HTR-8/SVneo (cell line): ENCODE measurements at regions not wholly inside any gene's neighbourhood (a gene's known extent, or its start where the extent isn't known, plus 50 kb on each side); places are given as distances from the start of the nearest gene placed in this dataset.

Experiments used
- DNase-seq: peaks from one replicate; pipeline ENCODE4 v3.0.0; 2011; ENCODE audit warnings: low spot score, mixed read lengths; ENCODE audit not compliant: insufficient read length
- FAIRE-seq: peaks from 2 replicates; lab custom pipeline; 2011; peaks lifted over from hg19 to GRCh38; lab: Jason Lieb, UNC

GRCh38 chr9:99427260-99427659 is 205.2 kb downstream of the SEC61B start:
- FAIRE-seq = no peak

GRCh38 chr9:99430301-99430700 is 208.2 kb downstream of the SEC61B start:
- DNase-seq (no peak), FAIRE-seq (no peak)

More at GRCh38 chr9:99427260-99427659, 205.2 kb downstream of the SEC61B start:
- DNase-seq = no peak

GRCh38 chr9:99431103-99431502 is 209.0 kb downstream of the SEC61B start:
- FAIRE-seq = no peak
- DNase-seq = no peak

GRCh38 chr9:99432075-99432474 is 210.0 kb downstream of the SEC61B start:
- no peak for FAIRE-seq

GRCh38 chr9:99433095-99433494 is 211.0 kb downstream of the SEC61B start:
- FAIRE-seq (no peak), DNase-seq (no peak)

More at GRCh38 chr9:99432075-99432474, 210.0 kb downstream of the SEC61B start:
- no peak for DNase-seq

GRCh38 chr9:99433555-99433954 is 211.5 kb downstream of the SEC61B start:
- peak; percentile 71 for DNase-seq
- peak; percentile 40 for FAIRE-seq

GRCh38 chr9:99436616-99437015 is 214.5 kb downstream of the SEC61B start:
- DNase-seq (no peak), FAIRE-seq (no peak)

- no peak for DNase-seq
- no peak for FAIRE-seq
Measured at GRCh38 chr9:99437145-99437544, 215.1 kb downstream of the SEC61B start.

GRCh38 chr9:99438596-99438995 is 216.5 kb downstream of the SEC61B start:
- no peak for DNase-seq
- FAIRE-seq = no peak

- DNase-seq (no peak), FAIRE-seq (no peak)
Measured at GRCh38 chr9:99441829-99442228, 219.7 kb downstream of the SEC61B start.

GRCh38 chr9:99445371-99445891 is 223.3 kb downstream of the SEC61B start:
- FAIRE-seq (peak; percentile 26), DNase-seq (peak; percentile 68)

- DNase-seq (no peak), FAIRE-seq (no peak)
Measured at GRCh38 chr9:99445920-99446319, 223.8 kb downstream of the SEC61B start.

- no peak for FAIRE-seq
- no peak for DNase-seq
Measured at GRCh38 chr9:99447951-99448350, 225.9 kb downstream of the SEC61B start.

GRCh38 chr9:99449726-99450125 is 227.6 kb downstream of the SEC61B start:
- DNase-seq = no peak
- FAIRE-seq = no peak

GRCh38 chr9:99451112-99451606 is 229.1 kb downstream of the SEC61B start:
- FAIRE-seq = no peak
- no peak for DNase-seq

- no peak for DNase-seq
- FAIRE-seq = no peak
Measured at GRCh38 chr9:99457406-99457805, 235.3 kb downstream of the SEC61B start.

GRCh38 chr9:99457981-99458380 is 235.9 kb downstream of the SEC61B start:
- no peak for FAIRE-seq
- no peak for DNase-seq

- DNase-seq = no peak
- FAIRE-seq = no peak
Measured at GRCh38 chr9:99459919-99460318, 237.8 kb downstream of the SEC61B start.

GRCh38 chr9:99463131-99463530 is 241.0 kb downstream of the SEC61B start:
- FAIRE-seq = no peak
- no peak for DNase-seq

GRCh38 chr9:99464568-99464967 is 242.5 kb downstream of the SEC61B start:
- no peak for DNase-seq
- FAIRE-seq = no peak

- DNase-seq (no peak), FAIRE-seq (no peak)
Measured at GRCh38 chr9:99465231-99465907, 243.3 kb downstream of the SEC61B start.

- no peak for DNase-seq
- FAIRE-seq = no peak
Measured at GRCh38 chr9:99466104-99466503, 244.0 kb downstream of the SEC61B start.
